ENCODE measurements at regions not wholly inside any gene's neighbourhood (a gene's known extent, or its start where the extent isn't known, plus 50 kb on each side); places are given as distances from the start of the nearest gene placed in this dataset.
"Not testable (repeated sequence)": the region's sequence is repeated elsewhere in the genome, so short reads cannot be mapped to it uniquely, and the experiment has no call there.

GRCh38 chr14:56996721-56997399 lies 186.6 kb upstream of the OTX2 start:
- DNase-seq (ENCODE audit: low spot score), result no peak
- no peaks in the 10 kb centered on the region for H4K20me1 ChIP-seq (ENCODE audit: low read depth)
- Mint-ChIP-seq H3K4me3 (no peak overlapping the region), H3K27me3 (ENCODE audit: insufficient read depth, low read depth) (peaks cover under 1% of the 10 kb centered on the region), H3K9me3 (peaks cover 2% of the 10 kb centered on the region), H3K36me3 (no peaks in the 10 kb centered on the region), H3K4me1 (peaks cover 22% of the 10 kb centered on the region), H3K27ac (no peak overlapping the region)
- H3F3A ChIP-seq (ENCODE audit: low read depth), result peaks cover 27% of the 10 kb centered on the region
- H3K4me3 ChIP-seq, result no peak overlapping the region
- no peak overlapping the region for H2AFZ ChIP-seq (replicated peaks)
- H3K36me3 ChIP-seq, result no peaks in the 10 kb centered on the region
- H3K9me3 ChIP-seq (ENCODE audit: low read depth), result no peaks in the 10 kb centered on the region
- no peaks in the 10 kb centered on the region for H3K27me3 ChIP-seq
- H3K79me2 ChIP-seq (ENCODE audit: low read depth), result no peaks in the 10 kb centered on the region
- no peak overlapping the region for H3K27ac ChIP-seq
- TF ChIP-seq EZH2phosphoT487 (IDR thresholded peaks at IDR 0.05), result no peak
- no peak for TF ChIP-seq EZH2 (IDR thresholded peaks at IDR 0.05)
- no peak for TF ChIP-seq CTCF (IDR thresholded peaks at IDR 0.05)
- peaks cover 36% of the 10 kb centered on the region for H3K4me1 ChIP-seq
- peak overlapping the region; percentile 58 for H3K4me2 ChIP-seq
- no peak overlapping the region for H3K9ac ChIP-seq

- no peak overlapping the region for H3K4me3 Mint-ChIP-seq
- no peaks in the 10 kb centered on the region for H3K36me3 ChIP-seq
- H3K27me3 ChIP-seq, result no peaks in the 10 kb centered on the region
- no peak overlapping the region for H3K27ac ChIP-seq
- H3K4me3 ChIP-seq, result no peak overlapping the region
- peaks cover 36% of the 10 kb centered on the region for H3K4me1 ChIP-seq
- H3K9ac ChIP-seq, result no peak overlapping the region
- H3K4me2 ChIP-seq, result no peak overlapping the region
- no peaks in the 10 kb centered on the region for H4K20me1 ChIP-seq (ENCODE audit: low read depth)
- no peak overlapping the region for H3K27ac Mint-ChIP-seq
- peaks cover 4% of the 10 kb centered on the region for H3K27me3 Mint-ChIP-seq (ENCODE audit: insufficient read depth, low read depth)
- no peak for TF ChIP-seq CTCF (IDR thresholded peaks at IDR 0.05)
- no peak for TF ChIP-seq EZH2phosphoT487 (IDR thresholded peaks at IDR 0.05)
- TF ChIP-seq EZH2 (IDR thresholded peaks at IDR 0.05), result no peak
- no peaks in the 10 kb centered on the region for H3K36me3 Mint-ChIP-seq
- H3K4me1 Mint-ChIP-seq, result peaks cover 22% of the 10 kb centered on the region
- DNase-seq (ENCODE audit: low spot score), result no peak
- H3K9me3 ChIP-seq (ENCODE audit: low read depth), result no peaks in the 10 kb centered on the region
- peaks cover 27% of the 10 kb centered on the region for H3F3A ChIP-seq (ENCODE audit: low read depth)
- peaks cover 9% of the 10 kb centered on the region for H3K9me3 Mint-ChIP-seq
- H2AFZ ChIP-seq (replicated peaks), result no peak overlapping the region
- no peaks in the 10 kb centered on the region for H3K79me2 ChIP-seq (ENCODE audit: low read depth)
Observed at GRCh38 chr14:56995010-56995409, 184.7 kb upstream of the OTX2 start.

GRCh38 chr14:56992332-56992820 lies 182.1 kb upstream of the OTX2 start:
- no peak overlapping the region for H3K4me2 ChIP-seq
- TF ChIP-seq EZH2 (IDR thresholded peaks at IDR 0.05) (no peak), EZH2phosphoT487 (IDR thresholded peaks at IDR 0.05) (no peak), CTCF (IDR thresholded peaks at IDR 0.05) (no peak)
- no peak overlapping the region for H3K4me3 Mint-ChIP-seq
- no peak overlapping the region for H3K4me3 ChIP-seq
- peaks cover 12% of the 10 kb centered on the region for H3K9me3 Mint-ChIP-seq
- H3K4me1 ChIP-seq, result peaks cover 14% of the 10 kb centered on the region
- peaks cover 8% of the 10 kb centered on the region for H3K4me1 Mint-ChIP-seq
- H3K79me2 ChIP-seq (ENCODE audit: low read depth), result no peaks in the 10 kb centered on the region
- H3K9ac ChIP-seq, result no peak overlapping the region
- H3K9me3 ChIP-seq (ENCODE audit: low read depth), result no peaks in the 10 kb centered on the region
- no peak overlapping the region for H3K27ac ChIP-seq
- H3K36me3 ChIP-seq, result no peaks in the 10 kb centered on the region
- H3K27me3 ChIP-seq, result no peaks in the 10 kb centered on the region
- H3F3A ChIP-seq (ENCODE audit: low read depth), result peaks cover 7% of the 10 kb centered on the region
- no peak for DNase-seq (ENCODE audit: low spot score)
- H3K27ac Mint-ChIP-seq, result no peak overlapping the region
- no peak overlapping the region for H2AFZ ChIP-seq (replicated peaks)
- no peaks in the 10 kb centered on the region for H4K20me1 ChIP-seq (ENCODE audit: low read depth)
- no peaks in the 10 kb centered on the region for H3K36me3 Mint-ChIP-seq
- H3K27me3 Mint-ChIP-seq (ENCODE audit: insufficient read depth, low read depth), result peaks cover 4% of the 10 kb centered on the region

GRCh38 chr14:56990991-56991627 lies 180.8 kb upstream of the OTX2 start:
- not testable (repeated sequence) for DNase-seq (ENCODE audit: low spot score)

More at GRCh38 chr14:56990991-56991627, 180.8 kb upstream of the OTX2 start:
- not testable (repeated sequence) for H3K27ac ChIP-seq; H3K4me1 Mint-ChIP-seq; H4K20me1 ChIP-seq (ENCODE audit: low read depth); H3K9ac ChIP-seq; H3K4me2 ChIP-seq; H3F3A ChIP-seq (ENCODE audit: low read depth); H3K27me3 Mint-ChIP-seq (ENCODE audit: insufficient read depth, low read depth); H3K27ac Mint-ChIP-seq; H3K9me3 ChIP-seq (ENCODE audit: low read depth); H2AFZ ChIP-seq (replicated peaks); H3K4me3 ChIP-seq; H3K36me3 Mint-ChIP-seq; H3K79me2 ChIP-seq (ENCODE audit: low read depth); H3K4me3 Mint-ChIP-seq; H3K4me1 ChIP-seq; H3K27me3 ChIP-seq; H3K36me3 ChIP-seq
- peaks cover 12% of the 10 kb centered on the region for H3K9me3 Mint-ChIP-seq

Data from neural progenitor cell (in vitro differentiated cells).